Activated CD4-positive, alpha-beta memory T cell treated with anti-CD3 and anti-CD28 coated beads for 36 hours (primary cell): ENCODE measurements at regions not wholly inside any gene's neighbourhood (a gene's known extent, or its start where the extent isn't known, plus 50 kb on each side); places are given as distances from the start of the nearest gene placed in this dataset.
"Not testable (repeated sequence)": the region's sequence is repeated elsewhere in the genome, so short reads cannot be mapped to it uniquely, and the experiment has no call there.

Experiments
- CTCF ChIA-PET: fragments of 350-600 bp; sonication (Branson Sonifier 250); formaldehyde crosslinking; loops from one replicate; lab custom pipeline; 2021; ENCODE audit warnings: antibody characterized with exemption, inconsistent platforms; lab: Charles Lee
- POLR2A ChIA-PET: fragments of 350-600 bp; sonication (Branson Sonifier 250); formaldehyde crosslinking; loops from one replicate; lab custom pipeline; 2021; ENCODE audit warnings: antibody characterized with exemption; lab: Charles Lee
- DNase-seq: peaks from one replicate; pipeline ENCODE4 v3.0.0-alpha.2; 2020
- H3K27ac Mint-ChIP-seq: one replicate; pipeline ENCODE4 v1.8.0; 2021; ENCODE audit warnings: mixed read lengths
- H3K27me3 Mint-ChIP-seq: one replicate; pipeline ENCODE4 v1.8.0; 2021; ENCODE audit warnings: mixed read lengths
- H3K36me3 Mint-ChIP-seq: one replicate; pipeline ENCODE4 v1.8.0; 2021; ENCODE audit warnings: mixed read lengths
- H3K4me1 Mint-ChIP-seq: one replicate; pipeline ENCODE4 v1.8.0; 2021; ENCODE audit warnings: low read depth, mixed read lengths
- H3K4me3 Mint-ChIP-seq: one replicate; pipeline ENCODE4 v1.8.0; 2021; ENCODE audit warnings: mild to moderate bottlenecking, mixed read lengths
- H3K9me3 Mint-ChIP-seq: one replicate; pipeline ENCODE4 v1.8.0; 2021; ENCODE audit warnings: mixed read lengths
- intact Hi-C: fragments of 100-400 bp; cut with micrococcal nuclease; formaldehyde crosslinking; loops from one replicate; pipeline ENCODE4 v1.15.1; 2023

DNA sequence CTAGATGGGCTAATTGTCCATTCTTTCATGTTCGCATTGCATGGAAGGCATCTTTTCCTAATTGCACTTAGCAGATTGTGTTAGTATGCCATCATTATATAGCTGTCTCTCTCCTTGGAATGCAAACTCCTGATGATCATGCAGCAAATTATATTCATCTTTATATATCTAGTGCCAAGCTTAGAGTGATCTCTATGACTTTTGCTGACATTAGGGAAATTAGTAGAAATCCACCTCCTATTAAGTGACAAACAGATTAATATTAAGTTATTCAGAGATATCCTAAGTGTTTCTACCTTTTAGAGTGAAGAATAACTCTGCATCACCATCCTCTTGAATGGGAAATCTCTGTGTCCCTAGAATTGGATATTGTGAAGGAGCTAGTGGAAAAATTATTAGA is 185.6 kb downstream of the FOXG1 start:
- no peak overlapping the region for H3K4me3 Mint-ChIP-seq
- no peaks in the 10 kb centered on the region for H3K27me3 Mint-ChIP-seq
- intact Hi-C loops, result no loop called here
- H3K4me1 Mint-ChIP-seq, result no peaks in the 10 kb centered on the region
- no peaks in the 10 kb centered on the region for H3K36me3 Mint-ChIP-seq
- no peak for DNase-seq
- CTCF ChIA-PET, result no interaction called here
- POLR2A ChIA-PET, result no interaction called here
- peaks cover 15% of the 10 kb centered on the region for H3K9me3 Mint-ChIP-seq
- H3K27ac Mint-ChIP-seq, result no peak overlapping the region

DNA sequence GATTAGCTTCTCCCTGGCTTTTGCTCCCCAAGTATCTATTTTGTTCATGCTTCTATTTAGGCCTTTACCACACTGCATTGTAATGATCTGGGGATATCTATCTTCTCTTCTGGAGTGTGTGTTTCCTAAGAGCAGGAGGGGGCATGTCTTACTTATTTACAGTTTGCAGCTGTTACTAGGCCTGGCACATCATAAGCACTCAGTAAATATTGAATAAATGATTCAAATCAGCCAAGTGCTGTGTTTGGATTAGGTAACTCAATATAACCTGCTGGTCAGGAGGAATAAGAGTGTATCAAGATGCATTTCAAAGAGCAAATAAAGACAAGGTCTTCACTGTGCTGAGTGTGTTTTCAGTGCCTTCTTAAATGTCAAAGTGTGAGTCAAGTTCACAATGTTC is 186.1 kb downstream of the FOXG1 start:
- Mint-ChIP-seq H3K27ac (no peak overlapping the region), H3K4me3 (no peak overlapping the region), H3K36me3 (no peaks in the 10 kb centered on the region), H3K27me3 (no peaks in the 10 kb centered on the region), H3K4me1 (no peaks in the 10 kb centered on the region), H3K9me3 (peaks cover 15% of the 10 kb centered on the region)
- ChIA-PET CTCF (no interaction called here), POLR2A (no interaction called here)
- intact Hi-C loops, result no loop called here
- no peak for DNase-seq

DNA sequence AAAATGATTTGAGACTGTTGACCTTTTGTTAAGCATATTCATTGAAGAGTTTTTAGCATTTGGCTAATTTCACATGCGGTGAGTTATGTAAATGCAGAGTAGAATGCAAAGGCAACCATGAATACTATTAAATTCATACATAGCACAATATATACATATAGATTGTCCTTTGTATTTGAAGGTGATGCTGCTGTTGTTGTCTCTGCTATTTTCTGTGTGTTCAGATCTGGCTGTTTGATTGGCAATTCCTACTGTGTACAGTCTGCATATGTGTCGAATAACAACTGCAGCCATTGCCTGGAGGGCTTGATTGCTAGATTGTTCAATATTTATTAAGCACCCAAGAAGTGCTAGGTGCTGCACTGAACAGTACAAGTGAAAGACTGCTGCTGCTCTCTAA is 187.4 kb downstream of the FOXG1 start:
- Mint-ChIP-seq H3K27me3 (no peaks in the 10 kb centered on the region), H3K4me1 (no peaks in the 10 kb centered on the region), H3K27ac (no peak overlapping the region), H3K36me3 (no peaks in the 10 kb centered on the region), H3K4me3 (no peak overlapping the region), H3K9me3 (peaks cover 16% of the 10 kb centered on the region)
- ChIA-PET POLR2A (no interaction called here), CTCF (no interaction called here)
- intact Hi-C loops, result no loop called here
- DNase-seq, result no peak

DNA sequence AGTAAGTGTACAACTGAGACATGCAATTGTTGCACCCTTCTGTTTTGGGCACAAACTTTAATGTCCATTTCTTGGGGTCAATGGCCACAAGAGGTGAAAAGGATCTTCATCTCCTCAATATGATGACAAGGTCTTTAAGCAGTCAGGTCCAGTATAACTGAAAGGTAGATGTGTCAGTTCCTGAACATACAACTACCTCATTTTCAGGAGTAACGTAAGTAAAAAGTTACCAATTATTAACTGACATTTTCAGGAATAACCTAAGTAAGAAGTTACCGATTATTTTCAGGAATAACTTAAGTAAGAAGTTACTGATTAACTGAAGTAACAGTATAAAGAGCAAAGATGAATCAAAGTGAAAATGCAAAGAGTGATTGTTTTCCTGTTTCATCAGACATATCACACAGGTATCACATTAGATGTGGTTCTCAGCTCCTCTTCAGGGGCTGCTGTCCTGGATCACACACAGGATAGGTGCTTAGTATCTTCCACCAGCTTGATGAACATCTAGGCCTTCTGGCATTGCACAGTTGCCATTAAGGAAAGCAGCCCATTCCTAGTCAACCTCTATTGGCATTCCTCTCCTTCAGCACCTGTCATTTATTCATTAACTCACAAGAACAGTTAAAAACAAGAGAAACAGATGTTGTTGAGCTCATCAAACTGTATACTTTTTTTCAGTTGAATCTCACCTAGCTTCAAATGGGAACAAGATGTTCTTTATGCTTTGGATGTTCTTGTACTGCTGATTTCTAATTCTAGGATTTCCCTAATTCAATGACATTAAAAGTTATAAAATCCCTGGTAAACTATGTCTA is 200.0 kb downstream of the FOXG1 start:
- Mint-ChIP-seq H3K27ac (no peak overlapping the region), H3K4me1 (no peaks in the 10 kb centered on the region), H3K4me3 (no peak overlapping the region), H3K36me3 (no peaks in the 10 kb centered on the region), H3K9me3 (peaks cover 2% of the 10 kb centered on the region), H3K27me3 (no peaks in the 10 kb centered on the region)
- intact Hi-C loops, result no loop called here
- ChIA-PET POLR2A (no interaction called here), CTCF (no interaction called here)
- DNase-seq, result no peak

DNA sequence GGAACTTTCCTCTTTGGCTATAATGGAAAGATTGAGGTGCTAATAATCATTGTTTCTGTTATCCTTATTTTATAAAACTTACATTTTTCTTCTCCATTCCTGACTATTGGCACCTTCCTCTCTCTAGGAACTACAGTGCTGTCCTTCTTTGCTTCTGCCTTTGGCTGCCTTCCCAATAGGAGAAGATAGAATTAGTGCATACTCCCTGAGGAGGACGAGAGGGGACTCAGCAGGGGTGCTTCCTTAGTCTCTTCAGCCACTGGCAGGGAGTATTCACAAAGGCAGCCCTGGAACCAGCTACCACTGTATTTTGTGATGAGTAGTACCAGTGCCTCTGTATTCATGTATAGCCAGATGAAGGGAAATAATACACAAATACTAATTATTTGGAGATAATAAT is 208.5 kb downstream of the FOXG1 start:
- Mint-ChIP-seq H3K27me3 (no peaks in the 10 kb centered on the region), H3K4me3 (no peak overlapping the region), H3K9me3 (peaks cover 18% of the 10 kb centered on the region), H3K36me3 (no peaks in the 10 kb centered on the region), H3K4me1 (no peaks in the 10 kb centered on the region), H3K27ac (no peak overlapping the region)
- CTCF ChIA-PET, result no interaction called here
- intact Hi-C loops, result no loop called here
- DNase-seq, result no peak
- POLR2A ChIA-PET, result no interaction called here

DNA sequence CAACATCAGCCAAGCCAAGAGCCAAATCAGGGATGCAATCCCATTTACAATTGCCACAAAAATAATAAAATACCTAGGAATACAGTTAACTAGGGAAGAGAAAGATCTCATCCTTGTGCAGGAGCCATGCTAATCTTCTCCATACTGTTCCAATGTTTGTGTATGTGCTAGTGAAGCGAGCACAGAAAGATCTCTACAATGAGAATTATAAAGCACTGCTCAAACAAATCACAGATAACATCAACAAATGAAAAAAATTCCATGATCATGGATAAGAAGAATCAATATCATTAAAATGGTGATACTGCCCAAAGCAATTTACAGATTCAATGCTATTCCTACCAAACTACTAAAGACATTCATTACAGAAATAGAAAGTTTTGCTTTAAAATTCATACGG is 215.6 kb downstream of the FOXG1 start:
- Mint-ChIP-seq H3K27me3 (no peaks in the 10 kb centered on the region), H3K9me3 (peaks cover 50% of the 10 kb centered on the region)
- POLR2A ChIA-PET, result no interaction called here

DNA sequence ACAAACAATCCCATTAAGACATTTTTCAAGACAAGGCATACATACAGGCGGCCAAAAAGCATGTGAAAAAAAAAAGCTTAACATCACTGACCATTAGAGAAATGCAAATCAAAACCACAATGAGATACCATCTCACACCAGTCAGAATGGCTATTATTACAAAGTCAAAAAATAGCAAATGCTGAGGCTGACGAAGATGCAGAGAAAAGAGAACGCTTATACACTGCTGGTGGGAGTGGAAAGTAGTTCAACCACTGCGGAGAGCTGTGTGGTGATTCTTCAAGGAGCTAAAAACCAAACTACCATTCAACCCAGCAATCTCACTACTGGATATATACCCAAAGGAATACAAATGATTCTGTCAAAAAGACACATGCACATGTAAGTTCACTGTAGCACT is 216.7 kb downstream of the FOXG1 start:
- intact Hi-C loops, result no loop called here
- H3K36me3 Mint-ChIP-seq, result no peaks in the 10 kb centered on the region
- CTCF ChIA-PET, result no interaction called here
- no peak overlapping the region for H3K4me3 Mint-ChIP-seq
- H3K4me1 Mint-ChIP-seq, result no peaks in the 10 kb centered on the region
- POLR2A ChIA-PET, result no interaction called here
- no peak for DNase-seq
- no peak overlapping the region for H3K27ac Mint-ChIP-seq
- no peaks in the 10 kb centered on the region for H3K27me3 Mint-ChIP-seq
- peaks cover 50% of the 10 kb centered on the region for H3K9me3 Mint-ChIP-seq

More for the DNA sequence above, 215.6 kb downstream of the FOXG1 start:
- Mint-ChIP-seq H3K36me3 (no peaks in the 10 kb centered on the region), H3K4me3 (no peak overlapping the region), H3K4me1 (no peaks in the 10 kb centered on the region), H3K27ac (no peak overlapping the region)
- CTCF ChIA-PET, result no interaction called here
- intact Hi-C loops, result no loop called here
- no peak for DNase-seq

DNA sequence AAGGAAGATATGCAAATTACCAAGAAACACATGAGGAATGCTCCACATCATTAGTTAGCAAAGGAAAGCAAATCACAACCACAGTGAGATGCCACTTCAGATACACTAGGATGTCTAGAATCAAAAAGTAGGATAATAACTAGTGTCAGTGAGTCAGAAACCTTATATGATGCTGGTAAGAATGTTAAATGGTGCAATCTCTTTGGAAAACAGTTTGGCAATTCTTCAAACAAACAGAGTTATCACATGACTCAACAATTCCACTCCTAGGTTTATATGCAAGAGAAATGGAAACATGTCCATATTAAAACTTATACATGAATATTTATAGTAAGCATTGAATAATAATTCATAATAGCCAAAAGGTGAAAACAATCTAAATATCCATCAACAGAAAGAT is 220.9 kb downstream of the FOXG1 start:
- Mint-ChIP-seq H3K9me3 (peaks cover 25% of the 10 kb centered on the region), H3K4me1 (no peaks in the 10 kb centered on the region), H3K27me3 (no peaks in the 10 kb centered on the region), H3K27ac (no peak overlapping the region), H3K4me3 (no peak overlapping the region), H3K36me3 (no peaks in the 10 kb centered on the region)
- ChIA-PET POLR2A (no interaction called here), CTCF (no interaction called here)
- DNase-seq, result no peak
- intact Hi-C loops, result no loop called here

DNA sequence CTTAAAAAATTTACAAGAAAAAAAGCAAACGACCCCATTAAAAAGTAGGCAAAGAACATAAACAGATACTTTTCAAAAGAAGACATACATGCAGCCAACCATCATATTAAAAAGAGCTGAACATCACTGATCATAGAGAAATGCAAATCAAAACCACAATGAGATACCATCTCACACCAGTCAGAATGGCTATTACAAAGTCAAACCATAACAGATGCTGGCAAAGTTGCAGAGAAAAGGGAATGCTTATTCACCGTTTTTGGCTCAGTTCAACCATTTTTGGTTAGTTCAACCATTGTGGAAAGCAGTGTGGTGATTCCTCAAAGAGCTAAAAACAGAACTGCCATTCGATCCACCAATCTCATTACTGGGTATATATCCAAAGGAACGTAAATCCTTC is 230.6 kb downstream of the FOXG1 start:
- H3K36me3 Mint-ChIP-seq, POLR2A ChIA-PET, intact Hi-C loops, H3K4me1 Mint-ChIP-seq, DNase-seq, H3K27me3 Mint-ChIP-seq, CTCF ChIA-PET, H3K4me3 Mint-ChIP-seq, H3K27ac Mint-ChIP-seq: not testable (repeated sequence)
- H3K9me3 Mint-ChIP-seq, result peaks cover 20% of the 10 kb centered on the region

DNA sequence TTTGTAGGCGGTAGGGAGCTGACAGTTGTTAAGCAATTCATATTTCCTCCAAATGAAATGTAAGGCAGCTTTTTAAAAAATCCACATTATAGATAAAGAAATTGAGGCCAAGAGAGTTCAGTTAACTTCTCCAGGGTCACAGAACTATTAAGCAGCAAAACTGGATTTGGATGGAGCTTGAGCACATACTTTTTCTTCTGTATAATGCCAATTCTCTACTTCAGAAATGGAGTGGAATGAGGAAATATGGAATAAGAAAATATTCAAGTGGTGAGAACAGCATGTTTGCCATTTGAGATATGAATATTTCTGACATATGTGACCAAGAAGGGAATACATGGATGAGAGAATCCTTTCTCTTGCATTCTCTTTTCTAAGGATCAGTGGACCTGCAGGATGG is 233.1 kb downstream of the FOXG1 start:
- no peak for DNase-seq
- H3K27ac Mint-ChIP-seq, result no peak overlapping the region
- no peak overlapping the region for H3K4me3 Mint-ChIP-seq
- peaks cover 22% of the 10 kb centered on the region for H3K9me3 Mint-ChIP-seq
- ChIA-PET CTCF (no interaction called here), POLR2A (no interaction called here)
- intact Hi-C loops, result no loop called here
- no peaks in the 10 kb centered on the region for H3K27me3 Mint-ChIP-seq
- no peaks in the 10 kb centered on the region for H3K36me3 Mint-ChIP-seq
- H3K4me1 Mint-ChIP-seq, result no peaks in the 10 kb centered on the region

DNA sequence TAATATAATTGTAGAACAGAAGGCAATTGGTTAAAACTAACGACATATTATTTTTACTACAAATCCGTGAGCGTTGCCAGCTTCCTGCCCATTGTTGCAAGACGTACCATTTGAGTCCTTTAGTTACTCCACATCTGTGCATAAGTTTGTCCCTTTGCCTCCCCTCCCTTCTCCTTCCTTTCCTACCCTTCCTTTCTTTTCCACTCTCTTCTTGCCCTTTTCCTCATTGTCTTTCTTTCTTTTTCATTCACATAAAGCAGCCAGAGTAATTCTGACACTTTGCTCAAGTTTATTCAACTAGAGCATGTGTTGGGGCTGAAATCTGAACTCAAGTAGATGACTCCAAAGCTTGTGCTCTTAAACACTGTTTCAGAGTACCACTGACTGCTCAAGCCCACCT is 239.1 kb downstream of the FOXG1 start:
- Mint-ChIP-seq H3K9me3 (peaks cover 16% of the 10 kb centered on the region), H3K27me3 (no peaks in the 10 kb centered on the region), H3K4me3 (no peak overlapping the region), H3K4me1 (no peaks in the 10 kb centered on the region), H3K27ac (no peak overlapping the region), H3K36me3 (no peaks in the 10 kb centered on the region)
- no peak for DNase-seq
- ChIA-PET POLR2A (no interaction called here), CTCF (no interaction called here)
- intact Hi-C loops, result no loop called here

DNA sequence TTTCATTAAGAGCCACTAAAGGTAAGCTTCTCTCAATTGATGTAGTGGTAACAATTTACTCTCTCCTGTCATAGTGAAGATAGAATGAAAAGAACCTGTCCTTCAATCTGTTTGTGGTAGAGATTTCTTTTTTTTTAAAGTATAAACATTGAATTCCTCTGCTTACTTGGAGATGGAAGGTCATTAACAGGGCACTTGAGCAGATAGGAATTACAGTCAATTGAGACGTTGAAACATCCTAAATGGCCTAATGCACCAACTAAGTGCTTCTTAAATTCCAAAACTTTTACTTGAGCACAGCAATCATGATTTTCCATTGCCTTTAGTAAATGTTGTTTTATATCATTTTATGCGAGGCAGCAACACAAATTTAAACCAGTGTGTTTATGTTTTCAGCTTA is 241.4 kb downstream of the FOXG1 start:
- CTCF ChIA-PET, result no interaction called here
- Mint-ChIP-seq H3K27ac (no peak overlapping the region), H3K4me1 (no peaks in the 10 kb centered on the region), H3K4me3 (no peak overlapping the region), H3K27me3 (no peaks in the 10 kb centered on the region), H3K9me3 (peaks cover 21% of the 10 kb centered on the region), H3K36me3 (no peaks in the 10 kb centered on the region)
- intact Hi-C loops, result no loop called here
- POLR2A ChIA-PET, result no interaction called here
- no peak for DNase-seq
